HG03457 (cell line): ENCODE measurements at regions not wholly inside any gene's neighbourhood (a gene's known extent, or its start where the extent isn't known, plus 50 kb on each side); places are given as distances from the start of the nearest gene placed in this dataset.
A peak's percentile ranks its signal among the peaks of the same experiment; 100 is the strongest.

Experiments
- ATAC-seq: cut with Tn5 transposase; IDR thresholded peaks from one replicate; pipeline ENCODE4 v1.9.1; 2021; ENCODE audit warnings: moderate number of reproducible peaks; ENCODE audit not compliant: unreplicated experiment

DNA sequence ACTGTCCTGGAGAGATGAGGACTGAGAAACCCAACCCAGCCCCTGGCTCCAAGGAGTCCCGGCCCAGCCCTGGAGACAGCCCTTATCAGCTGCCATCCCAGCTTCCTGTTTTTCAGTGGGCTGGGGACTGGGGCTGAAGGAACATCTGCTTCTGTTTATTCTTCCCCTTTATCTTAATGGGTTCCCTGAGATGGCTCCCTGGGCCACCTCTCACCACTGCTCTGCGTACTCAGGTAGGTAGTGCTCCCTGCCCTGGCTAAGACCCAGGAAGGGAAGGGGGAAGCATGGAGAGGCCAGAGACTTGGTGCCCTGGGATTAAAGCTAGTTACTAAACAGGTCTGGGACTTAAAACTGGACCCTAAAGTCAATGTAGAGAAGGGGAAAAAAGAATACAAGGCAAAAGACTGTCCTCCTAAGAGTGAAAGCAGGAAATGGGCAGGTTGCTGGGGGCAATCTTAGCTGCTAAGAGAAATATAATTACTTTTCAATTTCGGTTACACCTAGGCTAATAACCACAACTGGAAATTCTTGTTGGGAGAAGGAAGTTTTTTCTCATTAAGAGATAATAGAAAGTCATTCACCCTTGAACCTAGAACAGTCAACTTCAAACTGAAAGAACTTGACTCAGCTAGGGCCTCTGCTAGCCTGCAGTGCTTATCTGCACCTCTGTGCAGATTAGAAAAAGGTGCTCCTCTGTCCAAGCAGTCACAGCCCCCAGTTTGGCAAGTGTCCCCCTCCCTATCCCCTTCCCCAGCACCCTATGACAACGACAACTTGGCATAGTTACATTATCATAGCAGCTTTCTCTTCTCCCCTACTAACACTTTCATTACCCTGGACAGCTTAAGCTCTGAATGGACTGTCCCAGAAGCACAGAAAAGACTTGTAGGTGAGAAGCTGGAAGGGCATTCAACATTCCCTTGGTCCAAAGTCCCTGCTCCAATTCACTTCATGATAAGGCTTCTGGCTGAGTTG is 65.6 kb upstream of the KDM7A start:
- peak; percentile 53 for ATAC-seq

DNA sequence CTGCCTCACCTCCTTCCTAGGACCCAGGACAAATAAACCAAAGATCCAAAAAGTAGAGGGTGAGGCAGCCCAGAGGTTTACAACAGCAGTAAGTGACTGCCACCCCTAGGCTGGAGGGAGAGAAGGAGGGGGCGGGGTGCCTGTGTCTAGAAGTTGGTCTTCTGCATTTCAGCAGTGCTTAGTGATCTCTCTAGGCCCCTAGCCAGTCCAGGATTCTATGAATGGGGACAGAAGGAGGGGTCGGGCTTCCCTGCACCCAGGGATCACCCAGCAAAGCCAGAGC is 62.8 kb upstream of the KDM7A start:
- ATAC-seq = no peak

- ATAC-seq = no peak
These were observed 62.2 kb upstream of the KDM7A start for GRCh38 chr7:140238778-140239652.

- ATAC-seq = no peak
These were observed 60.6 kb upstream of the KDM7A start for GRCh38 chr7:140237390-140237789.

DNA sequence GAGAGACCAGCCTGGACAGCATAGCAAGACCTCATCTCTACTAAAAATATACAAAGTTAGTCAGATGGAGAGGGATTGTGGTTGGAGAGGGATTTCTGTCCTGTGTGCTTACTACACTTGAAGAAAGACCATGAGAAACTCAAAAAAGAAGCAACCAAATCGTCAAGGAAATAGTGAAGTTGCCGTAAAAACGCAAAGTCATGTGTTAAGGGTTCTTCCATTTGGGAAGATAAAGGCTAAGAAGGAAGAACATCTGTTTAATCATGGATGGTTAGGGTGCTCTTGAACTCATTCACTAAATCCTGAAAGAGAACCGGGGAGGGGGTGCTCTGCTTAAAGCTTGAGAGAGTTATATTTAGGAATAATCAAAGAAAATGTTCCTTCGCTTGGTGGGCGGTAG is 59.8 kb upstream of the KDM7A start:
- no peak for ATAC-seq

- no peak for ATAC-seq
These were observed 58.3 kb upstream of the KDM7A start for GRCh38 chr7:140235114-140235513.

DNA sequence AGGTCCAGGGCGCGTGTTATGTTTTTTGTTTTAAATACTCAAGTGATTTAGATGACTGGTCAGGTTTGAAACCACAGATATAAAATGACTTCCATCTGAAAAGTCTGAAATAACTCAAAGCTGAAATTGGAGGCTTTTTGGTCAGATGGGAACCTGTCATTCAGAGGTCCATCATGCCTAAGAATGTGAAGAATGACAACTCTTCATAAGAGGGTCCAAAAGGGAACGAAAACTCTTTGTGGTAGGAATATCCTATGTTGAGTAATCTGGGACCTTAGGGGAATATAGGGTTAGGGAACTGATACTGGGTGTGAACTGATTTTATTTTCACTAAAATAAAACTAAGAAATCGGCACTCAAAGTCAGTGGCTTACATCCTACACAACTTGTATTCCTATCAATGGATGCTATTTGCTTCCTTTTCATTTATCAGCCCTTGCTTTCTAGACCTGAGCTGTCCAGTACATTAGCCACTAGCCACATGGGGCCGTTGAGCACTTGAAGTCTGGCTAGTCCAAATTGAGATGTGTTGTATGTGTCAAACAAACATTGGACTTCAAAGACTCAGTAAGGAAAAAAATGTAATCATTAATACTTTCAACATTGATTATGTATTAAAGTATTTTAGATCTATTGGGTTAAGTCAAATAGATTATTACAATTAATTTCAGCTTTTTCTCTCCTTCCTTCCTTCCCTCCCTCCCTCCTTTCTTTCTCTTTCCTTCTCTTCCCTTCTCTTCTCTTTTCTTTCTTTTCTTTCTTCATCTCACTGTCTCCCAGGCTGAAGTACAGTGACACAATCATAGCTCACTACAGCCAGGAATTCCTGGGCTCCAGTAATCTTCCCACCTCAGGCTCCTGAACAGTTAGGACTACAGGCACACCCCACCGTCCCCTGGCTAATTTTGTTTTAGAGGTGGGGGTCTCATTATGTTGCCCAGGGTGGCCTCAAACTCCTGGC is 56.5 kb upstream of the KDM7A start:
- no peak for ATAC-seq

DNA sequence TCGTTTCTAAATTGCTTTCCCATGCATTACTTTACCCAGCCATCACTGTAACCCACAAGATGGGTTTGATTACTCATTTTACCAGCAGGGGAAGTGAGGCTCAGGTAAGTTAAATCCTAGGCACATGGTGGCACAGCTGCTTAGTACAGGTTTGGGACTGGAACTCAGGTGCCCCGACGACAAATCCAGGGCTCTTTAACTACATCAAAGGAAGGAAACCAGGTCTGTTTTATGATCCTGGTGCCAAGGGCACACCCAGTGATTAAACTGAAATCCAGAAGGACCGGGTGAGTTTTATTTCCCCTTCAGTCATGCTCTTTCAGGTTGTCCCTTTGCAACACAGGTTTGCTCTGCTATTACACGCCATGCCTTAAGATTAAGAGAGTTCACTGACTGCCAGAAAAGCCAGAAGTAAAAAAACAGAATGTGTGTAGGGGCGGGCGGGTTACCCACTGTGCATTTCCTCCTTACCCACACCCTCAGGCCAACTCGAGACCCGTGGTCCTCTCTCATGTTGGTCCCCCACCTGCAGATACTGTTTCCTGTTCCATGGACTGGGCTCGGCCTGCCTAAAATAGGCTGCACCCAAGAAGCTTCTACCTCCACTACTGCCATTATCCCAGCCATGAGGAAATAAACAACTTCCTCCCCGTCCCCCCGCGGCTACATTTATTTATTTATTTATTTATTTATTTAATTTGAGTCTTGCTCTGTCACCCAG is 55.1 kb upstream of the KDM7A start:
- ATAC-seq = no peak

DNA sequence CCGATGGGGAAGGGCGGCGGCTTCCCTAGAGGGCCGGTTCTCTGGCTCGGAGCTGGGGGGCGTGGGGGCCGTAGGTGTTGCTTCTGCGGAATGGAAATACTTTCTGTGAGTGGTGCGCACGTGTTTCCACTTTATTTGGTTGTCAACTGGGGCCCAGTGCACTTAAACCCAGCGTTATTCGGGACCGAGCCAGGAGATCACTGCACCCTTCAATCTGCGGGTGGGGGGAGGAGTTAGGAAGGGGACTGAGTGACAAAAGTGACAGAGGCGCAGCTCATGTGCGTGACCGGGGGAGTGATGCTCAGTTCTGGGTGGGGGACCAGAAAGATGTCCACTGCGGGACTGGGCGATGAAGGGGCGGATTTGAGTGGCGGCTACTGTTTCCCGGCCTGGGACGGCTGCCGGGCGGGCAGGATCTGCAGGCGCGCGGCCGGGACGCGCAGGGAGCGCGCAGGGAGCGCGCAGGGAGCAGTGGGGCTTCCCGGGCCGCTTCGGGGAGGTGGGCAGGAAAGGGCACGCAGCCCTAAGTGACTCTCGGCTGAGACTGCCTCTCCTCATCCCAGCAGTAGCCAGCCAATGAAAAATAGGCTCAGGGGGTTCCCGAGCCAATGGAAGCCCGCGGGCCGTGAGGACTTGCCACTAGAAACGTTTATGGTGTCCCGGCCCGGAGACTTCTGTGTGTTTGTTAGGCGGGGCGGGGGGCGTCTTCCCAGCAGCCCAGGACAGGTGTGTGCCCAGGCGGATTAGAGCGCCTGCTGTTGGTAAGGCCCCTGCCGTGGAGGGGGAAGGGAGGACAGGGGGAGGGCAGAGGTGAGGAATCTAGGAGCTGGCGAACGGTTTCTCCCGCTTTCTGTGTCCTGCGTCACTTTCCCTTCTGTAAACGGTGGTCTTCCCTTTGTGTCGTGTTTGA is 54.3 kb upstream of the KDM7A start:
- ATAC-seq = no peak

DNA sequence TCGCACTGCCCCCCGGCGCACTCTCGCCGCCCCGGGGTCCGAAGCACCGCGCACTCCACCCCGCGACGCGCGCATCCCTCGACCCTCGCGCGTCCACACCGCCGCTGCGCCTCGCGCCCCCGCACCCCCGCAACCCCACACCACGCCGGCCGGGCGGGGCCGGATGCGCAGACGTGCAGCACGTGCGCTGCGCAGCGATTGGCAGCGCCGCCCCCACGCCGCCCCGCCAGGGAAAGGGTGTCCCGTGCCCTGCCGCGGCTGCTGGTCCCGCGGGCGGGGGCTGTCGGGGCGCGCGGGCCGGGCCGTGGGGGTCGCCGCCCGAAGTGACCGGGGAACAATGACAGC is 53.7 kb upstream of the KDM7A start:
- ATAC-seq = no peak

DNA sequence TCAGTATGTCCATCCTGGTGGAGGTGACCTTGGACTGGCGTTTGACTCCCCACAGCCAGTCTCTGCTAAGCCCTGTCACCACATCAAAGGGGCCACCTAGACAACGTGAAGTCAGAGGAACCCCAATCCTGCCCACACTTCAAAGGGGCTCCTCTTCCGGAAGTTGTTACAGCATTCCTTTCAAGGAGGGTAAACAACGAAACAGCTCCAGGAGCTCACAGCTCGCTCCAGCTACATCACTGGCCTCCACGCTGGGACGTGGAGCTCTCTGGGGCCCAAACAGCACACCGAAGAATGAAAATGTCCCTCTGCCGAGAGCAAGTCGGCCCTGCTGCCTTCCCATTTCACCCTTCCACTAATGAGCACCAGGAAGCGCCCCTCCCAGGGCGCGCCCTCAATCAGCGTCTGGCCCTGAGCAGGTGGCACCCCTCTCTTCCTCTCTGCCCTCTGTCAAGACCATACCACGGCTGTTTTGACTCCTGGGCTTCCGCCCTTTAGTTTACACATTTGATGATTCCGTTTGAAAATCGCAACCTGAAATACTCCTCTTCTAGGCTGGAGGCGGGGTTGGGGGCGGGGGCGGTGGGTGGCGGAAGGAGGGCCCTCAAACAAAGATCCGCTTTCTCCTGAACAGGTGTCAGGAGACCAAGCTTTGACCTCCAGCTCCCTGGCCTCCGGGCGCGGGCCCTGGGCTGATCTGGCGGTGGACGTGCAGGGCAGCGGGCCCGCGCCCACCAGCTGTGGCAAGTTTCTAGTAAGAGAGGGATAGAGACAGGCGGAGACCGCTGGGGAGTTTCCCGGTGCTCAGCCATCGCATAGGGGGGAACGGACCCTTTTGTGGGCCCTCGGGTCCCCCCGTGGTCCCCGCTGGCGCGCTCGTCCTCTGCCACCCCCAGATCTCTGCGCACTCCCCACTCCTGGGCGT is 53.1 kb upstream of the KDM7A start:
- no peak for ATAC-seq

DNA sequence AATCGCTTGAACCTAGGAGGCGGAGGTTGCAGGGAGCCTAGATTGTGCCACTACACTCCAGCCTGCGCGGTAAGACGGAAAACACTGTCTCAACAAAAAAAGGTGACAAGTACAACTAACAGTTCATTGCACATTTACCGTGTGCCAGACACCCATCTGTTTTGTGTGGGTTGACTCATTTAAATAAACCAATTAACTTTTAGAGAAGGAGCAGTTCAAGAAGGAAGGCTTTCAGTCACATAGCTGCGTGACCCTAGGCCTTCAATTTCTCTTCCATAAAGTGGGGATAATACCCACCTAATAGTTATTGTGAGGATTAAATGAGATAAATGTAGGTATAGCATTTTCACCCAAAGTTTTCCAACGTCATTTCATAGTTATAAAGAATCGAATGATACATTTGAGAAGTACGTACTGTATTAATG is 52.3 kb upstream of the KDM7A start:
- ATAC-seq = no peak
